ENCODE measurements at regions not wholly inside any gene's neighbourhood (a gene's known extent, or its start where the extent isn't known, plus 50 kb on each side); places are given as distances from the start of the nearest gene placed in this dataset.
A peak's percentile ranks its signal among the peaks of the same experiment; 100 is the strongest.

DNA sequence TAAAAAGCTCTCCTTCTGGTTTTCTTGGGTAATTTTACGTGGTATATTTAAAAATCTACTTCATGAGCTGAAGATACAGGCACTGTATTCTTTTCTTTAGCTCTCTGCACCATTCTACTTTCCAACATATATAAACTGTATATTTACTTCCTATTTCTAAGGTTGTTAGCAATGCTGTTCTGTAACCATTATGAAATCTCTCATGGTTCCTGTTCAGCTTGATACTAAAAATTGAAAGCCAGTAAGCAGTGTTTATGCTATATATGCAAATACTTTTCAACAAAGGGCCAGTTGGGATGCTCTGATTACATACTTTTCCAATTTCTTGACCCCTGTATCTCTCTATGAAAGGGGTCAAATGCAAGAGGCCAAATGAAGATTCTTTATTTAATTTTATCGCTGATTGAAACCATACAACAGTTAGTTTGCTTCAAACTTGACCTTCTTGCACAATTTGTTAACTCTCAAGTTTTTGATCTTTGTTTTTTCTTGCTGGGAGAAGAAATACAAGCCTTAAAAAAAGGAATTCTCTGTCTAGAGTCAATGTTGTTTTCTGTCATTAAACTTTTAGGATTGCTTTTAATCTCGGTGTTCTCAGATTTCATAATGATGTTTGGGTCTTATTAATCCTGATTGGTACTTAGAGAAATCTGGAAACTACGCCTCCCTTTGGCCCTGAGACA, 223.2 kb downstream of the PRL start:
- Histone ChIP-seq H3K9ac (ENCODE audit: low read depth in 1 of 2, low read length in 2 of 2) (no peak overlapping the region), H3K36me3 (ENCODE audit: control insufficient read depth in 4 of 4, insufficient read depth in 3 of 4, low read depth in 1 of 4, low read length in 3 of 4) (no peaks in the 10 kb centered on the region), H3K4me3 (ENCODE audit: low read depth in 1 of 3, low read length in 3 of 3) (no peak overlapping the region), H3K27me3 (ENCODE audit: control insufficient read depth in 4 of 4, insufficient read depth in 4 of 4, low read length in 3 of 4) (no peaks in the 10 kb centered on the region), H3K9me3 (ENCODE audit: control insufficient read depth in 4 of 4, low read length in 3 of 4) (no peaks in the 10 kb centered on the region), H3K27ac (ENCODE audit: low read depth in 1 of 2, low read length in 2 of 2) (no peak overlapping the region), H3K4me1 (ENCODE audit: control insufficient read depth in 4 of 4, insufficient read depth in 4 of 4, low read length in 3 of 4) (peaks cover 0 to 1% (median 0%) of the 10 kb centered on the region in 4 donors)
- no peak for DNase-seq (ENCODE audit: low spot score)
- 81% methylated on average over 4 of the region's 4 CpGs for WGBS
- TF ChIP-seq, protein P1, sequence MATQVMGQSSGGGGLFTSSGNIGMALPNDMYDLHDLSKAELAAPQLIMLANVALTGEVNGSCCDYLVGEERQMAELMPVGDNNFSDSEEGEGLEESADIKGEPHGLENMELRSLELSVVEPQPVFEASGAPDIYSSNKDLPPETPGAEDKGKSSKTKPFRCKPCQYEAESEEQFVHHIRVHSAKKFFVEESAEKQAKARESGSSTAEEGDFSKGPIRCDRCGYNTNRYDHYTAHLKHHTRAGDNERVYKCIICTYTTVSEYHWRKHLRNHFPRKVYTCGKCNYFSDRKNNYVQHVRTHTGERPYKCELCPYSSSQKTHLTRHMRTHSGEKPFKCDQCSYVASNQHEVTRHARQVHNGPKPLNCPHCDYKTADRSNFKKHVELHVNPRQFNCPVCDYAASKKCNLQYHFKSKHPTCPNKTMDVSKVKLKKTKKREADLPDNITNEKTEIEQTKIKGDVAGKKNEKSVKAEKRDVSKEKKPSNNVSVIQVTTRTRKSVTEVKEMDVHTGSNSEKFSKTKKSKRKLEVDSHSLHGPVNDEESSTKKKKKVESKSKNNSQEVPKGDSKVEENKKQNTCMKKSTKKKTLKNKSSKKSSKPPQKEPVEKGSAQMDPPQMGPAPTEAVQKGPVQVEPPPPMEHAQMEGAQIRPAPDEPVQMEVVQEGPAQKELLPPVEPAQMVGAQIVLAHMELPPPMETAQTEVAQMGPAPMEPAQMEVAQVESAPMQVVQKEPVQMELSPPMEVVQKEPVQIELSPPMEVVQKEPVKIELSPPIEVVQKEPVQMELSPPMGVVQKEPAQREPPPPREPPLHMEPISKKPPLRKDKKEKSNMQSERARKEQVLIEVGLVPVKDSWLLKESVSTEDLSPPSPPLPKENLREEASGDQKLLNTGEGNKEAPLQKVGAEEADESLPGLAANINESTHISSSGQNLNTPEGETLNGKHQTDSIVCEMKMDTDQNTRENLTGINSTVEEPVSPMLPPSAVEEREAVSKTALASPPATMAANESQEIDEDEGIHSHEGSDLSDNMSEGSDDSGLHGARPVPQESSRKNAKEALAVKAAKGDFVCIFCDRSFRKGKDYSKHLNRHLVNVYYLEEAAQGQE (IDR thresholded peaks at IDR 0.05): no peak
- TF ChIP-seq GABPA (IDR thresholded peaks at IDR 0.05 in 1 of 2, conservative IDR thresholded peaks at IDR 0.05 in 1 of 2) (no peak), NR2F2 (IDR thresholded peaks at IDR 0.05) (peak; percentile 13), TAF1 (conservative IDR thresholded peaks at IDR 0.05) (no peak), SP1 (IDR thresholded peaks at IDR 0.05) (no peak)
- TF ChIP-seq, protein P2, sequence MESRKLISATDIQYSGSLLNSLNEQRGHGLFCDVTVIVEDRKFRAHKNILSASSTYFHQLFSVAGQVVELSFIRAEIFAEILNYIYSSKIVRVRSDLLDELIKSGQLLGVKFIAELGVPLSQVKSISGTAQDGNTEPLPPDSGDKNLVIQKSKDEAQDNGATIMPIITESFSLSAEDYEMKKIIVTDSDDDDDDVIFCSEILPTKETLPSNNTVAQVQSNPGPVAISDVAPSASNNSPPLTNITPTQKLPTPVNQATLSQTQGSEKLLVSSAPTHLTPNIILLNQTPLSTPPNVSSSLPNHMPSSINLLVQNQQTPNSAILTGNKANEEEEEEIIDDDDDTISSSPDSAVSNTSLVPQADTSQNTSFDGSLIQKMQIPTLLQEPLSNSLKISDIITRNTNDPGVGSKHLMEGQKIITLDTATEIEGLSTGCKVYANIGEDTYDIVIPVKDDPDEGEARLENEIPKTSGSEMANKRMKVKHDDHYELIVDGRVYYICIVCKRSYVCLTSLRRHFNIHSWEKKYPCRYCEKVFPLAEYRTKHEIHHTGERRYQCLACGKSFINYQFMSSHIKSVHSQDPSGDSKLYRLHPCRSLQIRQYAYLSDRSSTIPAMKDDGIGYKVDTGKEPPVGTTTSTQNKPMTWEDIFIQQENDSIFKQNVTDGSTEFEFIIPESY (IDR thresholded peaks at IDR 0.05): no peak
- TF ChIP-seq, protein P3, sequence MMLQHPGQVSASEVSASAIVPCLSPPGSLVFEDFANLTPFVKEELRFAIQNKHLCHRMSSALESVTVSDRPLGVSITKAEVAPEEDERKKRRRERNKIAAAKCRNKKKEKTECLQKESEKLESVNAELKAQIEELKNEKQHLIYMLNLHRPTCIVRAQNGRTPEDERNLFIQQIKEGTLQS (IDR thresholded peaks at IDR 0.05): no peak
- TF ChIP-seq, protein P4, sequence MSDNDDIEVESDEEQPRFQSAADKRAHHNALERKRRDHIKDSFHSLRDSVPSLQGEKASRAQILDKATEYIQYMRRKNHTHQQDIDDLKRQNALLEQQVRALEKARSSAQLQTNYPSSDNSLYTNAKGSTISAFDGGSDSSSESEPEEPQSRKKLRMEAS (IDR thresholded peaks at IDR 0.05): no peak

DNA sequence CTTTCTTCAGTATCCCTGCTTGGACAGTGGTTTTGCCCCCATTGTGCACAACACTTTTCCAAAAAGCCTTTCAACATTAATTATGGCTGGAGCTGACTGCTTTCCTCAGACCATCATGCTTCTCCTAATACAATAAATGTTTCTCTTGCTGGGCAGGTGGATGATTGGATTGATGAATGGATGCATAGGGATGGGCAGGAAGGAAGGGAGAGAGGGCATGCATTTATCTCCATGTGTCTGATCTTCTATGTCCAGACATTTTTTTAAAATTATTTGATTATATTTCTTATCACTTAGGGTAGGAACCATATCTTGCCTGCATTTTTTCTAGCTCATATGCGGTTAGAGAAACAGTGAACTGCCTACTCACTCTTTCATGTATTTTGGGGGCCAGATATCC, 218.5 kb downstream of the PRL start:
- Histone ChIP-seq H3K36me3 (ENCODE audit: control insufficient read depth in 4 of 4, insufficient read depth in 3 of 4, low read depth in 1 of 4, low read length in 3 of 4) (no peaks in the 10 kb centered on the region), H3K9ac (ENCODE audit: low read depth in 1 of 2, low read length in 2 of 2) (no peak overlapping the region), H3K27ac (ENCODE audit: low read depth in 1 of 2, low read length in 2 of 2) (no peak overlapping the region), H3K27me3 (ENCODE audit: control insufficient read depth in 4 of 4, insufficient read depth in 4 of 4, low read length in 3 of 4) (no peaks in the 10 kb centered on the region), H3K9me3 (ENCODE audit: control insufficient read depth in 4 of 4, low read length in 3 of 4) (no peaks in the 10 kb centered on the region), H3K4me1 (ENCODE audit: control insufficient read depth in 4 of 4, insufficient read depth in 4 of 4, low read length in 3 of 4) (peaks cover 0 to 10% (median 5%) of the 10 kb centered on the region in 4 donors), H3K4me3 (ENCODE audit: low read depth in 1 of 3, low read length in 3 of 3) (no peak overlapping the region)
- DNase-seq (ENCODE audit: low spot score): no peak
- 94% methylated on average over 1 of the region's 1 CpG for whole genome bisulfite sequencing
- TF ChIP-seq NR2F2 (IDR thresholded peaks at IDR 0.05) (no peak), JUND (IDR thresholded peaks at IDR 0.05) (no peak), HNF4G (IDR thresholded peaks at IDR 0.05) (no peak), RXRA (IDR thresholded peaks at IDR 0.05) (no peak), EGR1 (IDR thresholded peaks at IDR 0.05; ENCODE audit: low read depth in 2 of 2) (no peak), GABPA (IDR thresholded peaks at IDR 0.05 in 1 of 2, conservative IDR thresholded peaks at IDR 0.05 in 1 of 2) (no peak), HNF4A (conservative IDR thresholded peaks at IDR 0.05) (no peak), RAD21 (IDR thresholded peaks at IDR 0.05) (no peak)
- TF ChIP-seq, protein P3 (IDR thresholded peaks at IDR 0.05): no peak
- TF ChIP-seq, protein P2 (IDR thresholded peaks at IDR 0.05): no peak
- TF ChIP-seq, protein P5, sequence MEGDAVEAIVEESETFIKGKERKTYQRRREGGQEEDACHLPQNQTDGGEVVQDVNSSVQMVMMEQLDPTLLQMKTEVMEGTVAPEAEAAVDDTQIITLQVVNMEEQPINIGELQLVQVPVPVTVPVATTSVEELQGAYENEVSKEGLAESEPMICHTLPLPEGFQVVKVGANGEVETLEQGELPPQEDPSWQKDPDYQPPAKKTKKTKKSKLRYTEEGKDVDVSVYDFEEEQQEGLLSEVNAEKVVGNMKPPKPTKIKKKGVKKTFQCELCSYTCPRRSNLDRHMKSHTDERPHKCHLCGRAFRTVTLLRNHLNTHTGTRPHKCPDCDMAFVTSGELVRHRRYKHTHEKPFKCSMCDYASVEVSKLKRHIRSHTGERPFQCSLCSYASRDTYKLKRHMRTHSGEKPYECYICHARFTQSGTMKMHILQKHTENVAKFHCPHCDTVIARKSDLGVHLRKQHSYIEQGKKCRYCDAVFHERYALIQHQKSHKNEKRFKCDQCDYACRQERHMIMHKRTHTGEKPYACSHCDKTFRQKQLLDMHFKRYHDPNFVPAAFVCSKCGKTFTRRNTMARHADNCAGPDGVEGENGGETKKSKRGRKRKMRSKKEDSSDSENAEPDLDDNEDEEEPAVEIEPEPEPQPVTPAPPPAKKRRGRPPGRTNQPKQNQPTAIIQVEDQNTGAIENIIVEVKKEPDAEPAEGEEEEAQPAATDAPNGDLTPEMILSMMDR (IDR thresholded peaks at IDR 0.05; ENCODE audit: low read depth, low read length, missing input control): no peak
- TF ChIP-seq, protein P4 (IDR thresholded peaks at IDR 0.05): no peak
